K562 (cell line): ENCODE measurements at regions not wholly inside any gene's neighbourhood (a gene's known extent, or its start where the extent isn't known, plus 50 kb on each side); places are given as distances from the start of the nearest gene placed in this dataset.

Source experiments
- ATAC-seq: fragments of 200-7000 bp; cut with Tn5 transposase; 3 replicates; pipeline ENCODE4 v1.9.1; 2020; ENCODE audit warnings: moderate library complexity
- BruUV-seq: library from RNA; stranded (reverse); fragments of 400-500 nt; replicated peaks from 2 replicates; lab custom pipeline; 2021; lab: Mats Ljungman, UMichigan
- CTCF ChIA-PET: fragments of 300-600 bp; formaldehyde crosslinking; extraction: SDS; loops from one replicate; lab custom pipeline; 2021; ENCODE audit warnings: low intra/inter-chr PET ratio; lab: Yijun Ruan, JAX
- POLR2A ChIA-PET: fragments of 300-600, 350-650 bp; sonication (Branson Sonifier 250); formaldehyde crosslinking; extraction: SDS; loops from one replicate; lab custom pipeline; 2021; ENCODE audit warnings: antibody characterized with exemption, inconsistent platforms; lab: Yijun Ruan, JAX
- DNase-seq, 4 experiments: peaks; one replicate each; pipeline versions ENCODE4 v3.0.0 to v3.0.0-alpha.2; 2011 to 2018; ENCODE audit warnings: low spot score in 3 of 4, mixed read lengths in 3 of 4; ENCODE audit errors: extremely low read depth in 1 of 4
- FAIRE-seq: peaks from 2 replicates; lab custom pipeline; 2011; peaks lifted over from hg19 to GRCh38; lab: Jason Lieb, UNC
- H2AFZ ChIP-seq: 2 replicates; pipeline ENCODE4 v1.6.0; 2011; ENCODE audit warnings: low read depth, low read length, control low read depth, inconsistent platforms
- H3K27ac ChIP-seq: fragments of 200-600 bp; 3 replicates; pipeline ENCODE4 v1.8.0; 2011; ENCODE audit warnings: low read depth, mild to moderate bottlenecking, control low read depth, inconsistent platforms, low read length, moderate library complexity, mixed read lengths; ENCODE audit errors: extremely low read depth
- H3K27me3 ChIP-seq, 2 experiments: fragments of 300-600 bp in 1 of 2; 2 replicates in 1 of 2; 3 replicates in 1 of 2; pipeline versions ENCODE4 v1.6.0 to v1.8.0; 2011; ENCODE audit warnings: inconsistent platforms in 2 of 2, low read length in 2 of 2, mild to moderate bottlenecking in 1 of 2, mixed read lengths in 1 of 2, moderate library complexity in 1 of 2; ENCODE audit not compliant: control insufficient read depth in 2 of 2, insufficient read depth in 2 of 2
- H3K36me3 ChIP-seq: fragments of 300-600 bp; 3 replicates; pipeline ENCODE4 v1.8.0; 2011; ENCODE audit warnings: mild to moderate bottlenecking, low read length, inconsistent platforms; ENCODE audit not compliant: control insufficient read depth, insufficient read depth
- H3K4me1 ChIP-seq, 2 experiments: fragments of 200-600 bp in 1 of 2; replicated peaks in 1 of 2; 2 replicates in 1 of 2; 3 replicates in 1 of 2; pipeline versions ENCODE4 v1.5.1 to v1.8.0; 2011; ENCODE audit warnings: inconsistent platforms in 2 of 2, low read length in 2 of 2, mild to moderate bottlenecking in 1 of 2, mixed read lengths in 1 of 2, moderate library complexity in 1 of 2; ENCODE audit not compliant: control insufficient read depth in 2 of 2, insufficient read depth in 2 of 2
- H3K4me2 ChIP-seq: 2 replicates; pipeline ENCODE4 v1.6.1; 2011; ENCODE audit warnings: low read length, control low read depth, inconsistent platforms, mixed read lengths; ENCODE audit not compliant: insufficient read depth
- H3K4me3 ChIP-seq: fragments of 200-600 bp; sonication (generic), shearing (Covaris generic); 2 replicates; pipeline ENCODE4 v1.5.1; 2016; ENCODE audit warnings: control low read depth, inconsistent platforms
- H3K79me2 ChIP-seq: fragments of 200-600 bp; 3 replicates; pipeline ENCODE4 v1.8.0; 2011; ENCODE audit warnings: low read length, inconsistent platforms; ENCODE audit not compliant: control insufficient read depth, insufficient read depth
- H3K9ac ChIP-seq, 2 experiments: 2 replicates each; pipeline versions ENCODE4 v1.6.0 to v1.6.1; 2011; ENCODE audit warnings: low read depth in 2 of 2, low read length in 2 of 2, control low read depth in 1 of 2, inconsistent platforms in 1 of 2, mild to moderate bottlenecking in 1 of 2, mixed read lengths in 1 of 2; ENCODE audit not compliant: insufficient read depth in 1 of 2
- H3K9me1 ChIP-seq: one replicate; pipeline ENCODE4 v1.6.0; 2011; ENCODE audit warnings: inconsistent platforms, mild to moderate bottlenecking, low read length, moderate library complexity; ENCODE audit not compliant: control insufficient read depth, insufficient read depth
- H3K9me3 ChIP-seq: replicated peaks from 2 replicates; pipeline ENCODE4 v1.5.1; 2011; ENCODE audit warnings: low read depth, low read length, inconsistent platforms; ENCODE audit not compliant: control insufficient read depth, insufficient read depth
- H4K20me1 ChIP-seq: replicated peaks from 2 replicates; pipeline ENCODE4 v1.6.1; 2011; ENCODE audit warnings: low read length, inconsistent platforms, mixed read lengths; ENCODE audit not compliant: control insufficient read depth, insufficient read depth
- ATF3 ChIP-seq, 2 experiments: fragments of 450-650 bp in 1 of 2; sonication (generic) in 1 of 2; formaldehyde crosslinking in 1 of 2; IDR thresholded peaks in 1 of 2; conservative IDR thresholded peaks in 1 of 2; 2 replicates each; pipeline versions ENCODE4 v1.6.1 to v1.8.1; 2016 to 2023; ENCODE audit warnings: mild to moderate bottlenecking in 2 of 2, moderate library complexity in 2 of 2, inconsistent platforms in 1 of 2, missing genetic modification reagents in 1 of 2
- CBFA2T3 ChIP-seq: fragments of 450-650 bp; IDR thresholded peaks from 2 replicates; pipeline ENCODE4 v1.6.1; 2017
- CCNT2 ChIP-seq: IDR thresholded peaks from 2 replicates; pipeline ENCODE4 v1.6.1; 2011; ENCODE audit warnings: borderline replicate concordance, low read depth, mild to moderate bottlenecking, moderate library complexity, mixed read lengths, low read length; ENCODE audit not compliant: insufficient read length; ENCODE audit errors: extremely low read depth
- CEBPZ ChIP-seq: fragments of 150-350 bp; IDR thresholded peaks from 2 replicates; pipeline ENCODE4 v1.6.1; 2014; ENCODE audit warnings: low read depth, mild to moderate bottlenecking, low read length, borderline replicate concordance
- CGGBP1 ChIP-seq: fragments of 250-450 bp; sonication (Bioruptor Pico); IDR thresholded peaks from 2 replicates; pipeline ENCODE4 v1.9.0; 2021; ENCODE audit warnings: mild to moderate bottlenecking
- FOXM1 ChIP-seq, 2 experiments: fragments of 450-650 bp in 1 of 2; sonication (generic) in 1 of 2; formaldehyde crosslinking in 1 of 2; IDR thresholded peaks; 2 replicates each; pipeline versions ENCODE4 v1.6.1 to v1.9.0; 2017 to 2022; ENCODE audit warnings: low read depth in 2 of 2, mild to moderate bottlenecking in 2 of 2, missing genetic modification reagents in 1 of 2, moderate library complexity in 1 of 2
- GABPB2 ChIP-seq: fragments of 250-450 bp; sonication (Bioruptor Pico); conservative IDR thresholded peaks from 2 replicates; pipeline ENCODE4 v1.5.1; 2021; ENCODE audit warnings: mild to moderate bottlenecking
- GMEB1 ChIP-seq: fragments of 250-450 bp; sonication (Bioruptor Pico); IDR thresholded peaks from 2 replicates; pipeline ENCODE4 v1.4.0; 2020; ENCODE audit warnings: mild to moderate bottlenecking
- MCM7 ChIP-seq, 2 experiments: fragments of 450-650 bp; IDR thresholded peaks; 2 replicates each; pipeline ENCODE4 v1.6.1; 2016 to 2018
- ZNF57 ChIP-seq: fragments of 450-650 bp; formaldehyde crosslinking; IDR thresholded peaks from 2 replicates; pipeline ENCODE4 v1.4.0; 2020; ENCODE audit warnings: mild to moderate bottlenecking, moderate library complexity
- WGBS: fragments of 100-300 bp; shearing (Covaris generic); methylation state at CpG from one replicate; pipeline ENCODE4 v1.1.6; 2016; ENCODE audit warnings: low coverage, mixed read lengths; ENCODE audit not compliant: insufficient coverage; ENCODE audit errors: missing lambda C conversion rate; 5-methylcytosine and 5-hydroxymethylcytosine counted together
- in situ Hi-C: fragments of 300-500 bp; cut with MboI; formaldehyde crosslinking; loops from 4 replicates; pipeline ENCODE4 v1.15.0; 2018; ENCODE audit warnings: inconsistent platforms, mixed read lengths
- intact Hi-C: fragments of 100-400 bp; cut with micrococcal nuclease; formaldehyde crosslinking; loops from 2 replicates; pipeline ENCODE4 v1.14.2; 2022

- CTCF ChIA-PET, result no interaction called here
- 13% methylated on average over 1 of the region's 3 CpGs for WGBS
- H3K9me3 ChIP-seq, result no peaks in the 10 kb centered on the region
- in situ Hi-C loops, result no loop called here
- H3K4me3 ChIP-seq, result no peak overlapping the region
- peaks cover 0 to 12% of the 10 kb centered on the region in 2 experiments; a peak in 2 of 5 replicates for H3K27me3 ChIP-seq
- H3K27ac ChIP-seq, result no peak overlapping the region
- no peaks in the 10 kb centered on the region for H3K36me3 ChIP-seq
- ATAC-seq (no peak), FAIRE-seq (no peak), DNase-seq (no peak)
- no peaks in the 10 kb centered on the region for H3K79me2 ChIP-seq
- POLR2A ChIA-PET, result interaction anchor here (0.7 to 1.3 kb wide), 2 partner anchors 10 to 12 kb away, joined by 3 to 4 read pairs; no protein-coding TSS in a partner anchor
- no peaks in the 10 kb centered on the region; a peak in 1 of 5 replicates for H3K4me1 ChIP-seq
- no peak overlapping the region for H3K4me2 ChIP-seq
- no peak for TF ChIP-seq ATF3 (IDR thresholded peaks at IDR 0.05)
- no peak for TF ChIP-seq ATF3 (CRISPR knock-in tag; conservative IDR thresholded peaks at IDR 0.05)
- no peak for TF ChIP-seq CGGBP1
- TF ChIP-seq CEBPZ, result no peak
- TF ChIP-seq ZNF57 (CRISPR knock-in tag), result no peak
- TF ChIP-seq CBFA2T3, result no peak
- no peak for TF ChIP-seq GMEB1
- TF ChIP-seq FOXM1 (IDR thresholded peaks at IDR 0.05; ENCODE audit: low read depth), result no peak
- no peak for TF ChIP-seq FOXM1 (CRISPR knock-in tag; IDR thresholded peaks at IDR 0.05; ENCODE audit: low read depth)
- no peak for TF ChIP-seq MCM7 (IDR thresholded peaks at IDR 0.05)
- TF ChIP-seq GABPB2 (CRISPR knock-in tag), result no peak
- TF ChIP-seq CCNT2, result no peak
- no peak overlapping the region for H2AFZ ChIP-seq
- H4K20me1 ChIP-seq, result no peaks in the 10 kb centered on the region
- no peaks in the 10 kb centered on the region for H3K9me1 ChIP-seq
- H3K9ac ChIP-seq, result no peak overlapping the region
- intact Hi-C loops, result no loop called here
- no TSS peak for BruUV-seq
Observed at GRCh38 chr13:24613128-24613527, 67.1 kb upstream of the ATP12A start.
